ENCODE measurements at regions not wholly inside any gene's neighbourhood (a gene's known extent, or its start where the extent isn't known, plus 50 kb on each side); places are given as distances from the start of the nearest gene placed in this dataset.
A peak's percentile ranks its signal among the peaks of the same experiment; 100 is the strongest.

- POLR2A ChIA-PET, result no interaction called here
- CTCF ChIA-PET, result no interaction called here
- Mint-ChIP-seq H3K4me3 (no peak overlapping the region), H3K36me3 (ENCODE audit: low read depth) (no peaks in the 10 kb centered on the region), H3K9me3 (no peaks in the 10 kb centered on the region), H3K27me3 (peaks cover 5% of the 10 kb centered on the region), H3K27ac (no peak overlapping the region), H3K4me1 (no peaks in the 10 kb centered on the region)
- intact Hi-C loops (cut with micrococcal nuclease), result no loop called here
- ATAC-seq (ENCODE audit: low read depth) (no peak), DNase-seq (no peak)
- TF ChIP-seq CTCF (IDR thresholded peaks at IDR 0.05), result no peak
Observed at GRCh38 chr4:147012059-147012707, 66.5 kb upstream of the TTC29 start.

GRCh38 chr4:147014946-147015345 lies 69.3 kb upstream of the TTC29 start:
- Mint-ChIP-seq H3K27ac (no peak overlapping the region), H3K27me3 (peaks cover 3% of the 10 kb centered on the region), H3K4me3 (no peak overlapping the region), H3K4me1 (no peaks in the 10 kb centered on the region), H3K9me3 (no peaks in the 10 kb centered on the region), H3K36me3 (ENCODE audit: low read depth) (no peaks in the 10 kb centered on the region)
- no peak for TF ChIP-seq CTCF (IDR thresholded peaks at IDR 0.05)
- ChIA-PET POLR2A (no interaction called here), CTCF (interaction anchor here (2.1 kb wide), 1 partner anchor 82 kb away, joined by 7 read pairs; no protein-coding TSS in a partner anchor)
- intact Hi-C loops (cut with micrococcal nuclease), result no loop called here
- ATAC-seq (ENCODE audit: low read depth), result no peak
- no peak for DNase-seq

GRCh38 chr4:147015491-147015890 lies 69.8 kb upstream of the TTC29 start:
- ChIA-PET POLR2A (no interaction called here), CTCF (interaction anchor here (2.1 kb wide), 1 partner anchor 82 kb away, joined by 7 read pairs; no protein-coding TSS in a partner anchor)
- no peak for ATAC-seq (ENCODE audit: low read depth)
- Mint-ChIP-seq H3K27me3 (peaks cover 2% of the 10 kb centered on the region), H3K27ac (no peak overlapping the region), H3K9me3 (no peaks in the 10 kb centered on the region), H3K4me1 (no peaks in the 10 kb centered on the region), H3K4me3 (no peak overlapping the region), H3K36me3 (ENCODE audit: low read depth) (no peaks in the 10 kb centered on the region)
- no peak for DNase-seq
- intact Hi-C loops (cut with micrococcal nuclease), result no loop called here
- no peak for TF ChIP-seq CTCF (IDR thresholded peaks at IDR 0.05)

GRCh38 chr4:147017081-147017480 lies 71.4 kb upstream of the TTC29 start:
- intact Hi-C loops (cut with micrococcal nuclease), result no loop called here
- Mint-ChIP-seq H3K36me3 (ENCODE audit: low read depth) (no peaks in the 10 kb centered on the region), H3K4me1 (no peaks in the 10 kb centered on the region), H3K4me3 (no peak overlapping the region), H3K27me3 (peaks cover 2% of the 10 kb centered on the region), H3K9me3 (no peaks in the 10 kb centered on the region), H3K27ac (no peak overlapping the region)
- POLR2A ChIA-PET, result no interaction called here
- no peak for TF ChIP-seq CTCF (IDR thresholded peaks at IDR 0.05)
- no peak for ATAC-seq (ENCODE audit: low read depth)
- CTCF ChIA-PET, result interaction anchor here (0.7 to 3.4 kb wide), 2 partner anchors 82 to 674 kb away, joined by 3 to 107 read pairs; no protein-coding TSS in a partner anchor
- DNase-seq, result no peak

GRCh38 chr4:147019091-147019490 lies 73.4 kb upstream of the TTC29 start:
- Mint-ChIP-seq H3K27me3 (peaks cover 2% of the 10 kb centered on the region), H3K4me3 (no peak overlapping the region), H3K27ac (no peak overlapping the region), H3K4me1 (no peaks in the 10 kb centered on the region), H3K9me3 (peaks cover 2% of the 10 kb centered on the region), H3K36me3 (ENCODE audit: low read depth) (no peaks in the 10 kb centered on the region)
- ATAC-seq (ENCODE audit: low read depth) (no peak), DNase-seq (peak; percentile 23)
- no peak for TF ChIP-seq CTCF (IDR thresholded peaks at IDR 0.05)
- ChIA-PET CTCF (interaction anchor here (0.8 to 3.4 kb wide), 11 partner anchors 9 to 847 kb away, joined by 3 to 107 read pairs (median 4); no protein-coding TSS in a partner anchor), POLR2A (no interaction called here)
- intact Hi-C loops (cut with micrococcal nuclease), result loop anchor here (1.0 to 2.0 kb wide), 2 partner anchors 78 to 676 kb away; no protein-coding TSS in a partner anchor
